Keratinocyte (primary cell): ENCODE measurements at regions not wholly inside any gene's neighbourhood (a gene's known extent, or its start where the extent isn't known, plus 50 kb on each side); places are given as distances from the start of the nearest gene placed in this dataset.

Experiments
- CTCF ChIP-seq, 3 experiments: IDR thresholded peaks in 1 of 3; conservative IDR thresholded peaks in 1 of 3; optimal IDR thresholded peaks in 1 of 3; 2 replicates in 2 of 3; 3 replicates in 1 of 3; pipeline versions ENCODE3 to v1.5.1; 2011; ENCODE audit warnings: low read length in 3 of 3, mild to moderate bottlenecking in 3 of 3, moderate library complexity in 2 of 3, control low read depth in 1 of 3, inconsistent platforms in 1 of 3; ENCODE audit not compliant: insufficient read depth in 2 of 3; ENCODE audit errors: extremely low read depth in 1 of 3
- EZH2 ChIP-seq: IDR thresholded peaks from one replicate; pipeline ENCODE4 v1.6.1; 2012; ENCODE audit warnings: inconsistent platforms, mild to moderate bottlenecking, low read length, moderate library complexity

- TF ChIP-seq CTCF (optimal IDR thresholded peaks at IDR 0.05 in 1 of 3, IDR thresholded peaks at IDR 0.05 in 1 of 3, conservative IDR thresholded peaks at IDR 0.05 in 1 of 3; ENCODE audit: extremely low read depth in 1 of 3, insufficient read depth in 2 of 3, low read length in 3 of 3) (no peak), EZH2 (no peak)
Observed at GRCh38 chr9:73995836-73996235, 501.3 kb upstream of the RORB start.
